RWPE2 (cell line): ENCODE measurements at regions not wholly inside any gene's neighbourhood (a gene's known extent, or its start where the extent isn't known, plus 50 kb on each side); places are given as distances from the start of the nearest gene placed in this dataset.

Experiments used
- ATAC-seq: fragments of 200-7000 bp; cut with Tn5 transposase; 3 replicates; pipeline ENCODE4 v1.9.1; 2021; ENCODE audit warnings: low read depth
- DNase-seq: peaks from one replicate; pipeline ENCODE4 v3.0.0-alpha.2; 2020; ENCODE audit warnings: low spot score
- H3K27ac ChIP-seq: fragments of 450-650 bp; 2 replicates; pipeline ENCODE4 v1.5.1; 2017; ENCODE audit warnings: mild to moderate bottlenecking; ENCODE audit not compliant: poor library complexity, severe bottlenecking
- H3K27me3 ChIP-seq: fragments of 250-450 bp; sonication (Bioruptor Pico); 2 replicates; pipeline ENCODE4 v1.5.1; 2021; ENCODE audit warnings: mild to moderate bottlenecking, moderate library complexity; ENCODE audit not compliant: insufficient read depth, poor library complexity, severe bottlenecking
- H3K36me3 ChIP-seq: fragments of 250-450 bp; sonication (Bioruptor Pico); 2 replicates; pipeline ENCODE4 v1.5.1; 2020; ENCODE audit warnings: low read depth, mild to moderate bottlenecking, moderate library complexity
- H3K4me1 ChIP-seq: fragments of 250-450 bp; sonication (Bioruptor Pico); 2 replicates; pipeline ENCODE4 v1.5.1; 2021; ENCODE audit warnings: mild to moderate bottlenecking, moderate library complexity; ENCODE audit not compliant: insufficient read depth, poor library complexity, severe bottlenecking
- H3K4me3 ChIP-seq: fragments of 250-450 bp; sonication (Bioruptor Pico); 2 replicates; pipeline ENCODE4 v1.5.1; 2021; ENCODE audit warnings: mild to moderate bottlenecking, moderate library complexity; ENCODE audit not compliant: severe bottlenecking
- H3K9me3 ChIP-seq: fragments of 250-450 bp; sonication (Bioruptor Pico); 2 replicates; pipeline ENCODE4 v1.5.1; 2021; ENCODE audit warnings: mild to moderate bottlenecking, moderate library complexity; ENCODE audit not compliant: severe bottlenecking
- CTCF ChIP-seq: fragments of 450-650 bp; IDR thresholded peaks from one replicate; pipeline ENCODE4 v1.5.1; 2017; ENCODE audit warnings: mild to moderate bottlenecking, moderate library complexity; ENCODE audit not compliant: poor library complexity, severe bottlenecking

- no peak for TF ChIP-seq CTCF
- DNase-seq, result no peak
- Histone ChIP-seq H3K4me1 (peaks cover 3% of the 10 kb centered on the region), H3K27me3 (peaks cover 12% of the 10 kb centered on the region), H3K9me3 (no peaks in the 10 kb centered on the region), H3K27ac (no peak overlapping the region), H3K36me3 (no peaks in the 10 kb centered on the region), H3K4me3 (no peak overlapping the region)
- no peak for ATAC-seq
Measured at GRCh38 chr20:48531505-48531904, 296.3 kb downstream of the PREX1 start.

DNA sequence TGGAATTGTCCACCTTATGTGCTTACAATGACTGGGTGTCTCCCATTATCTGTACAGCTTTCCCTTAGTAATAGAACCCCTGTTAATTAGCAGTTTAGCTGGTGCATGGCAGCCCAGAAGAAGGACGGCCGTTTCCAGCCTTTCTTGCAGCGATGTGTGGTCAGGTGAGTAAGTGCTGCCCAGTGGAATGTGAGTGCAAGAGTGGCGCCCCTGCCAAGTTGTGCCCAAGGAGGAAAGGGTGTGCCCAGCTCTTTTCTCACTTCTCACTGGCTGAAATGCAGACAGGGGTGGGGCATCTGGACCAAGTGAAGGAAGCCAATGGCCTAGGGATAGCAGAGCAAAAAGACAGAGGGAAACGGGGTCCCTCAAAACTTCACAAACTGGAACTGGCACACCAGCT is 296.8 kb downstream of the PREX1 start:
- Histone ChIP-seq H3K9me3 (no peaks in the 10 kb centered on the region), H3K4me1 (peaks cover 3% of the 10 kb centered on the region), H3K27me3 (peaks cover 15% of the 10 kb centered on the region), H3K36me3 (no peaks in the 10 kb centered on the region), H3K27ac (no peak overlapping the region), H3K4me3 (no peak overlapping the region)
- DNase-seq (no peak), ATAC-seq (peak; percentile 92)
- no peak for TF ChIP-seq CTCF

DNA sequence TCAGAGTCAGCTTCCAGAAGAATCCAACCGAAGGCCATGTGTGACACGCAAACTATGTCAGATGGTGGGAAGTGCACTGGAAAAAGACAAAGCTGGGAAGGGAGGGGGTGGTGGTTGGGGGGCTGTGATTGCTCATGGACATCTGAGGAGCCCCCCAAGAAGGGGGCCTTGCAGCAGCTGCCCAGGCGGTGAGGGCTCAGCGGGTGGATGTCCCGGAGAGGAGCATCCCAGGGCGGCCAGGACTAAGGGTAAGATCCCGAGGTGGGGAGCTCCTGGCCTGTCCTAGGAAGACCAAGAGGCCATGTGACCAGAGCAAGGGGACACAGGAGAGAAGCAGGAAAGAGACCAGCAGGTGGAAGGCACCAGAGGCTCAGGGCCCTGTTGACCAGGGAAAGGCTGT is 299.5 kb downstream of the PREX1 start:
- no peak for TF ChIP-seq CTCF
- no peak overlapping the region for H3K27ac ChIP-seq
- peaks cover 15% of the 10 kb centered on the region for H3K27me3 ChIP-seq
- H3K9me3 ChIP-seq, result no peaks in the 10 kb centered on the region
- H3K4me3 ChIP-seq, result no peak overlapping the region
- no peak for DNase-seq
- peaks cover 3% of the 10 kb centered on the region for H3K4me1 ChIP-seq
- H3K36me3 ChIP-seq, result no peaks in the 10 kb centered on the region
- no peak for ATAC-seq

DNA sequence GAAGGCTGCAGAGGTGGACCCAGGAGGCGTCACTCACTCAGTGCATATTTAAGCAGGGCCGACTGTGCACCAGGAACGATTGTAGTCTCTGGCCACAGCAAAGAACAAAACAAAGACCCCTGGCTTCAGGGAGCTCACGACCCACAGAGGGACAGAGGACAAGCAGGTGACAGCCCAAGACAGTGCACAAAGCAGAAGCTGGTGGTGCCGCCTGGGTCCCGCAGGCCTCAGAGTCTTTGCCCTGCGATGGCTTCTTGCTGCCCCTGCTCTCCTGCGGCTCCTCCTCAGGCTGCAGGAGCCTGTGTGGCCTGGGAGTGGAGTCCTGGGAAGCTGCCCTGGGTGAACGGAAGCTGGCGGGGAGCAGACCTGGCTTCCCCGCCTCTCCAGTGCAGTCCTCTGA is 300.0 kb downstream of the PREX1 start:
- DNase-seq, result no peak
- no peaks in the 10 kb centered on the region for H3K36me3 ChIP-seq
- no peak for ATAC-seq
- H3K4me3 ChIP-seq, result no peak overlapping the region
- peaks cover 3% of the 10 kb centered on the region for H3K4me1 ChIP-seq
- TF ChIP-seq CTCF, result no peak
- H3K27me3 ChIP-seq, result peaks cover 15% of the 10 kb centered on the region
- H3K9me3 ChIP-seq, result no peaks in the 10 kb centered on the region
- H3K27ac ChIP-seq, result no peak overlapping the region

GRCh38 chr20:48526936-48527335 is 300.9 kb downstream of the PREX1 start:
- no peak for ATAC-seq
- H3K9me3 ChIP-seq, result no peaks in the 10 kb centered on the region
- TF ChIP-seq CTCF, result no peak
- no peak overlapping the region for H3K27ac ChIP-seq
- H3K36me3 ChIP-seq, result no peaks in the 10 kb centered on the region
- DNase-seq, result no peak
- peaks cover 15% of the 10 kb centered on the region for H3K27me3 ChIP-seq
- no peak overlapping the region for H3K4me3 ChIP-seq
- peaks cover 3% of the 10 kb centered on the region for H3K4me1 ChIP-seq
